Type B pancreatic cell (in vitro differentiated cells): ENCODE measurements at regions not wholly inside any gene's neighbourhood (a gene's known extent, or its start where the extent isn't known, plus 50 kb on each side); places are given as distances from the start of the nearest gene placed in this dataset.

Experiments
- DNase-seq: peaks from one replicate; pipeline ENCODE4 v3.0.0; 2021; ENCODE audit warnings: mixed read lengths; ENCODE audit not compliant: unreplicated experiment; ENCODE audit errors: extremely low spot score
- H3K27ac Mint-ChIP-seq: 2 replicates; pipeline ENCODE4 v1.8.0; 2021; ENCODE audit warnings: mild to moderate bottlenecking, mixed read lengths
- H3K27me3 Mint-ChIP-seq: 2 replicates; pipeline ENCODE4 v1.8.0; 2021; ENCODE audit warnings: mixed read lengths
- H3K36me3 Mint-ChIP-seq: 2 replicates; pipeline ENCODE4 v1.8.0; 2021; ENCODE audit warnings: mixed read lengths
- H3K4me1 Mint-ChIP-seq: one replicate; pipeline ENCODE4 v1.8.0; 2021; ENCODE audit warnings: mixed read lengths; ENCODE audit not compliant: unreplicated experiment
- H3K4me3 Mint-ChIP-seq: 2 replicates; pipeline ENCODE4 v1.8.0; 2021; ENCODE audit warnings: mild to moderate bottlenecking, mixed read lengths
- H3K9me3 Mint-ChIP-seq: 2 replicates; pipeline ENCODE4 v1.8.0; 2021; ENCODE audit warnings: mixed read lengths
- TF ChIP-seq, protein P1 (sequence below): fragments of 200-600 bp; sonication (generic); conservative IDR thresholded peaks from 2 replicates; pipeline ENCODE4 v1.5.0; 2021; ENCODE audit warnings: antibody characterized with exemption, mild to moderate bottlenecking

DNA sequence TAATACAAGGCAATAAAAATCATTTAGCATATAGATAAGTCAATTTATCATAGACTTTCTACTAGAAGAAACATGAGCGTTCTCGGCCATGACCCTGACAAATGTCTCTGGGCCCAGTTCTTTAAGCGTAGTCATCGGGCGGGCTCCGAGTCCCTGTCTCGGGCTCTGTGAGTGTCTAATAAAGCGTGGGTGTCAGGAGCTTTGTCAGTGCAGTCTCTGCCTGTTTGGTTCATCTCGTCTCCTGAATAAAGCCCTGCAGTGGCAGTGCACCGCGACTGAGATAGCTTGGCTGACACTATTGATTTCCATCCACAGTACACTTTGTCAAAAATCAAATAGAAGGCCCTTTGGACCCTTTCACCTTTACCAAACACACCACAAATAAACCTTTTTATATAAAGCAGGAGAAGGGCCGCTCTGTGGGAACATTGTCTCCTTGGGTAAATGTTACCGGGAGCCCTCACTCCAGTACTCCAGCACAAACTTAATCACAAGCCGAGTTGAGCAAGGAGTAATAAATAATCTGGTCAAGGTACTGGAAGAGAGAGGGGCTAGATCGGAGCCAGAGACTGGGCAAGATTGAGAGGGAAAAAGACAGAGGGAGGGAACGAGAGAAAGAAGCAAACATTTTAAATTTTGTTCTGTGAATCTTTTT, 368.2 kb upstream of the TSHZ3 start:
- no peak for DNase-seq
- no peaks in the 10 kb centered on the region for H3K36me3 Mint-ChIP-seq
- TF ChIP-seq, protein P1, sequence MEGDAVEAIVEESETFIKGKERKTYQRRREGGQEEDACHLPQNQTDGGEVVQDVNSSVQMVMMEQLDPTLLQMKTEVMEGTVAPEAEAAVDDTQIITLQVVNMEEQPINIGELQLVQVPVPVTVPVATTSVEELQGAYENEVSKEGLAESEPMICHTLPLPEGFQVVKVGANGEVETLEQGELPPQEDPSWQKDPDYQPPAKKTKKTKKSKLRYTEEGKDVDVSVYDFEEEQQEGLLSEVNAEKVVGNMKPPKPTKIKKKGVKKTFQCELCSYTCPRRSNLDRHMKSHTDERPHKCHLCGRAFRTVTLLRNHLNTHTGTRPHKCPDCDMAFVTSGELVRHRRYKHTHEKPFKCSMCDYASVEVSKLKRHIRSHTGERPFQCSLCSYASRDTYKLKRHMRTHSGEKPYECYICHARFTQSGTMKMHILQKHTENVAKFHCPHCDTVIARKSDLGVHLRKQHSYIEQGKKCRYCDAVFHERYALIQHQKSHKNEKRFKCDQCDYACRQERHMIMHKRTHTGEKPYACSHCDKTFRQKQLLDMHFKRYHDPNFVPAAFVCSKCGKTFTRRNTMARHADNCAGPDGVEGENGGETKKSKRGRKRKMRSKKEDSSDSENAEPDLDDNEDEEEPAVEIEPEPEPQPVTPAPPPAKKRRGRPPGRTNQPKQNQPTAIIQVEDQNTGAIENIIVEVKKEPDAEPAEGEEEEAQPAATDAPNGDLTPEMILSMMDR, result no peak
- peaks cover 14% of the 10 kb centered on the region for H3K4me1 Mint-ChIP-seq
- H3K9me3 Mint-ChIP-seq, result no peaks in the 10 kb centered on the region
- H3K27me3 Mint-ChIP-seq, result peaks cover 85% of the 10 kb centered on the region
- H3K27ac Mint-ChIP-seq, result peak overlapping the region; percentile 39
- peak overlapping the region; percentile 17 for H3K4me3 Mint-ChIP-seq

DNA sequence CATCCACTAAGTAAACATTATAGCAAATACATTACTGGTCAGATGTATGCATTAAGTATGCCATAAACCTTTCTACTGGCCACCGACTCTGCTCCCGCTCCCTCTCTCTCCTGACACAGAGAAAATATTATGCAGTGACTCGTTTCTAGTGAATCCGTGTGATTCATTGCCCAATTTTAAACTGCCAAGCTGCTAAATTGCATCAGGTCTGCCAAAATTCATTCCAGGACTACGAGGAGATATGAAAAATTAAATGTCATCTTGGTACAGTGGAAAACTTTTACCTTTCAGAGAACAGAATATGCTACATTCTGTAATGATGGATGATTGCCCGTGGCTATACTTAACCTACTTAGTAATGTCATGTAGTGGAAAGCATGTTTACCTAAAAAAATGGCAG, 368.8 kb upstream of the TSHZ3 start:
- Mint-ChIP-seq H3K9me3 (no peaks in the 10 kb centered on the region), H3K36me3 (no peaks in the 10 kb centered on the region), H3K4me3 (peak overlapping the region; percentile 16), H3K27me3 (peaks cover 85% of the 10 kb centered on the region), H3K27ac (peak overlapping the region; percentile 56), H3K4me1 (peaks cover 14% of the 10 kb centered on the region)
- no peak for DNase-seq
- TF ChIP-seq, protein P1, result no peak

DNA sequence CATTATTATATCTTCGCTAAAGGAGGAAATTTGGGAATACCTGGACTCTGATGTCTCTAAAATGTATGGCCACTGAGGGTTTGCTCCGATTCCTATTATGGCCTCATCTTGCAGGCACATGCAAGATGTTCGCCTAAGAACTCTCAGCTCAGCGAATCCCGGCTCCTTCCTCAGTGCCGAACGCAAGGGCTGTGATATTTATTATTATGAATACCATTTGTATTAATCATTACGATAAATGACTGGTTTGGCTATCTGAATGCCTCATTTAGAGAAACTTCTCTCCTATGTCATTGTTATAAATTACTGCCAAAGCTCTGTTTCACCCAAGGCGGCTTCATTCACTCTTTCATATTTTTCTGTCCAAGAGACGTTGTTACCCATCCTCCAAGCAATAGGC, 369.7 kb upstream of the TSHZ3 start:
- Mint-ChIP-seq H3K27me3 (peaks cover 77% of the 10 kb centered on the region), H3K27ac (peak overlapping the region; percentile 56), H3K4me1 (peaks cover 14% of the 10 kb centered on the region), H3K9me3 (no peaks in the 10 kb centered on the region), H3K36me3 (no peaks in the 10 kb centered on the region), H3K4me3 (no peak overlapping the region)
- TF ChIP-seq, protein P1, result no peak
- DNase-seq, result peak; percentile 3

DNA sequence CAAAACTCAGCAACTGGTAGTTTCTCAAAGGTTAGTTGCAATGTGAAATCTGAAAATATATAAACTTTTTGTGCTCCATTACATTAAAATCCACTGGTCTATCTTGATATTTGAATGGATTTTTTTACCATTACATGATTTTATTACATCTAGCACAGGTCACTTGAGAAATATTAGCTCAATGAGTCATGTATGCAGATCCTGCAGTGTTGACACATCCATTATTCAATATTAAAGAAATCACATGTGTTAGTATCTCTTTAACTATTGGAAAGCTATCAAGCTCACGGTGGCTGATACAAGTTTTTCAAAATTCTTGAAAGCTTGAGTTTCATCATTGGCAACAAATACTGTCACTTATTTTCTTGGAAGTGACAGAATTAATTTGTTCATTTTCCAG, 373.9 kb upstream of the TSHZ3 start:
- DNase-seq, result no peak
- Mint-ChIP-seq H3K4me3 (no peak overlapping the region), H3K9me3 (no peaks in the 10 kb centered on the region), H3K27me3 (peaks cover 73% of the 10 kb centered on the region), H3K36me3 (no peaks in the 10 kb centered on the region), H3K27ac (no peak overlapping the region), H3K4me1 (peaks cover 6% of the 10 kb centered on the region)
- TF ChIP-seq, protein P1, result no peak

DNA sequence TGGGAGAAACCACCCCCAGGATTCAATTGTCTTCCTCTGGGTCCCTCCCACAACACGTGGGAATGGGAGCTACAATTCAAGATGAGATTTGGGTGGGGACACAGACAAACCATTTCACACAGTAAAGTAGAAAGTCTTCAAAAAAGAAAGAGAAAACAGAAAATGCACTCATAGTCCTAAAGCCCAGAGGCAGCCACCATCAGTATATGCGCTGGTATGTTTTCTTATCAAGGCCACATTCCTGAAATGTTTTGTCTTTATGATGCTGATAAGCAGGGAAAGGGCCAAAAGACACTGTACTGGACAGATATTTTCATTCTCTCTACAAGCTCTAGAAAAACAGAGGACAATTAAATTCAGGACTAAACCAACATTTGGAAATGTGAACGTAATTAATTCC, 375.8 kb upstream of the TSHZ3 start:
- TF ChIP-seq, protein P1, result no peak
- DNase-seq, result no peak
- Mint-ChIP-seq H3K4me3 (no peak overlapping the region), H3K36me3 (no peaks in the 10 kb centered on the region), H3K27ac (no peak overlapping the region), H3K27me3 (peaks cover 70% of the 10 kb centered on the region), H3K9me3 (no peaks in the 10 kb centered on the region), H3K4me1 (no peaks in the 10 kb centered on the region)
